G401.6 (cell line): ENCODE measurements at regions not wholly inside any gene's neighbourhood (a gene's known extent, or its start where the extent isn't known, plus 50 kb on each side); places are given as distances from the start of the nearest gene placed in this dataset.
"Not testable (repeated sequence)": the region's sequence is repeated elsewhere in the genome, so short reads cannot be mapped to it uniquely, and the experiment has no call there.

Experiments
- FAIRE-seq: peaks from 2 replicates; lab custom pipeline; 2012; peaks lifted over from hg19 to GRCh38; lab: Jason Lieb, UNC

- FAIRE-seq: no peak
These were observed 101.8 kb downstream of the NUFIP1 start for GRCh38 chr13:44887515-44887914.

GRCh38 chr13:44884076-44884729 lies 105.1 kb downstream of the NUFIP1 start:
- FAIRE-seq: no peak

GRCh38 chr13:44879452-44880058 lies 109.7 kb downstream of the NUFIP1 start:
- no peak for FAIRE-seq

GRCh38 chr13:44876782-44877324 lies 112.4 kb downstream of the NUFIP1 start:
- no peak for FAIRE-seq

GRCh38 chr13:44874886-44875630 lies 114.2 kb downstream of the NUFIP1 start:
- FAIRE-seq: no peak

- FAIRE-seq: no peak
These were observed 115.1 kb downstream of the NUFIP1 start for GRCh38 chr13:44874176-44874575.

GRCh38 chr13:44873461-44873860 lies 115.8 kb downstream of the NUFIP1 start:
- no peak for FAIRE-seq

- FAIRE-seq: no peak
These were observed 116.5 kb downstream of the NUFIP1 start for GRCh38 chr13:44872751-44873150.

DNA sequence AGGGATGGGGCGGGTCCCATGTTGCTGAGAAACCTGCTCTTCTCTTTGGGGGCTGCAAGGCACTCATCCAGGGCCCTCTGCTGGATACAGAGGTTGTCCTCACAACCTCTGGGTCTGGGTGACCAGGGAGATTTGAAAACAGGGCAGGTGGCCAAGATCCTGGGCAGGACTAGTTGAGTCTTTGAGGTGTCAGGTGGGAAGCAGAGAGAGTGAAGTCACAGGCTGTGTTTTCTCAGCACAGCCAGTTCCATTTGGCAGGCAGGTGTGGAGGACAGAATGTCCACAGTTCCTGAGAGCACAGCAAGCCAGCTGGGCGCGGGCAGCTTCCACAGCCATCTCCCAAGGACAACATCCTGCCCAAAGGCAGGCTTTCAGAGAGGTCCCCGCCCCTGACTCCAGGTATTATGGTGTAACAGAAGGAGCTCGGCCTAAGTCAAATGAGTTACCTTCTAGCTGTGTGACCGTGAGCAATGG lies 118.8 kb downstream of the NUFIP1 start:
- no peak for FAIRE-seq

GRCh38 chr13:44869167-44869566 lies 120.1 kb downstream of the NUFIP1 start:
- FAIRE-seq: no peak

DNA sequence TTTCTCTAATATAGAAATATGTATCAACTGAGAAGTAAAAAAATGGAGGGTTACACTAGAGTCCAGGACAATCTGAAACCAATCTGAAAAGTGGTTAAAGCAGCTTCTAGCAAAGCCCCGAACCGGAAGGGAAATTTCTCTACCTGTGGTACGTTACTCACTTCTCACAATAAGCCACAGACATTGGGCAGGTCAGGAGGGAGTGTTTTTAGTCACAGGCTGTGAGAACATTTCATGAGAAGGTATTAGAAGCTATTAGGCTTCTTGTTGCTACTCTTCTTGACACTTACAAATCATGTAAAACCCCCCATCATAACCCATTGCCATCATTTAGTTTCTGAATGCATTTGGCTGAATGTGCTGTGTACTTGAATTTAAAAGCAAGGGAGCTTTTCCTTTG lies 120.9 kb downstream of the NUFIP1 start:
- no peak for FAIRE-seq

- no peak for FAIRE-seq
These were observed 121.4 kb downstream of the NUFIP1 start for GRCh38 chr13:44867825-44868224.

DNA sequence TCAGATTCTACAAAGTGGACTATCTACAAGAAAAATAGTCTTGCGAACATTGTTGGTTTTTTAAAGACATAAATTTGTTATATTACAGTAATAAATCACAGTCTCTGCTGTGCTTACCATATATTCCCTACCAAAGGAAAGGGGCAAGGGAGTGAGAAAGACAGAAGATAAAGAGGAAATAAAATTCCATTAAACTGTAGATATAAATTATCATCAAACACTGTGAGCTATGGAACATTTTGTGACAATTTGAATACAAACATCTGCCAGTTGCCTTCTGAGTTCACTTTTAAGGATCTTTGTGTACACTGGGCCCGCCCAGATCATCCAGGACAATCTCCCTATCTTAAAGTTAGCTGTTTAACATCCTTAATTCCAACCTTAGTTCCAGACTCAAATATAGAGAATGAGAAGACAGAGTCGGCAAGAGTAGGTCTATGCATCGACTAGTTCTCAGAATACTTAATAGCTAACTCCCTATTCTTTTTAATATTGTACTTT lies 122.8 kb downstream of the NUFIP1 start:
- no peak for FAIRE-seq

GRCh38 chr13:44865722-44866410 lies 123.4 kb downstream of the NUFIP1 start:
- no peak for FAIRE-seq

DNA sequence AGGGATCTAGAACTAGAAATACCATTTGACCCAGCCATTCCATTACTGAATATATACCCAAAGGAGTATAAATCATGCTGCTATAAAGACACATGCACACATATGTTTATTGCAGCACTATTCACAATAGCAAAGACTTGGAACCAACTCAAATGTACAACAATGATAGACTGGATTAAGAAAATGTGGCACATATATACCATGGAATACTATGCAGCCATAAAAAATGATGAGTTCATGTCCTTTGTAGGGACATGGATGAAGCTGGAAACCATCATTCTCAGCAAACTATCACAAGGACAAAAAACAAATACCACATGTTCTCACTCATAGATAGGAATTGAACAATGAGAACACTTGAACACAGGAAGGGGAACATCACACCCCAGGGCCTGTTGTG lies 125.6 kb downstream of the NUFIP1 start:
- FAIRE-seq: not testable (repeated sequence)

- no peak for FAIRE-seq
These were observed 128.8 kb downstream of the NUFIP1 start for GRCh38 chr13:44860454-44860853.

DNA sequence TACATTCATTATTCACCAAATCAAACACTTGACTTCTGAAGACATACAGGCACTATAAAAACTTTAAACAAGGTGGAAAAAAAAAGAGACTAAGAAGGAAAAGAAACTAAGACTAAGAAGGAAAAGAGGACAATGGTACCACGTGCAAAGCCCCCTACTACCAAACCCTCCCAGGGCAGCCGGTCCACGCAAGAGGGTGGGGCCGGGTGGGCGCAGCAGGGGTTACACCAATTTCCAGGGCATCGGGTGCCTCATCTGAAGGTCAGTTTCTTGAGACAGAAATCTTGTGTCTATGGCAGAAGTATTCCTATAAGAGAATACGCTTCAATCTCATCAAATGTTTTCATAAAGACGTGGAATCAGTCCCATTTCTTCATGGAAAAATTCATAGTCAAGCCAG lies 131.5 kb downstream of the NUFIP1 start:
- FAIRE-seq: no peak

DNA sequence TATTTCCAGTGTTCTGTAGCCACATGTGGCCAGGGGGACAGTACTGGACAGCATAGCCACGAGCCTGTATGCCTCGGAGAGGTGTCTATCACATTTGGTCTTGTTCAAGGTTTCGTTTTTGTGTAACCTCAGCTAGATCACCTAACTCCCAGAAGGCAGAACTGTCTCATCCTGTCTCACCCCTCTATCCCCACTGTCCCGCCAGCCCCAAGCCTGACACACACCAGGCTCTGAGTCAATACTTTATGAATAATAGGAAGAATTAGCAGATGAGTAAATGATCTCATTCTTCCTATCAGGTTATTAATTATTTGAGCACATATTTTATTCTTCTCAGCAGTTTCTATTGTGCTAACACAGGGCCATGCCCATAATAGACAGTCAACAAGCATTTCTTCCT lies 132.2 kb downstream of the NUFIP1 start:
- no peak for FAIRE-seq

DNA sequence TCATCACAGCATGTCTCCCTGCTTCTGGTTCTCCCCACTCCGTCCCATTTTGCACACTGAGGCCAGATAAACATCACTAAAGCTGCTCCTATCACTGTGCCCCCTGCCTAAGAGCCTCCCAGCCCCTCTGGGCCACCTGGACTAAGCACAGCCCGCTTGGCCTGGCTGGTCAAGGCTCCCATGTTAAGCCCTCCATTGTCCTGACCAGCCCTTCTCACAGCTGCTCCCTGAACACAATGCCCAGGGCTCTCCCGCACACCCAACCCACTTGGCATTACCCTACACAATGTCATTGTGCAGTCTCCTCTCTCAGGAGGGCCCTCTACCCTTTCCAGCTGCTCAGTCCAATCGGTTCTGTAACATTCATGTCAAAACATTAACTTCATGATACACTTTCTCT lies 133.4 kb downstream of the NUFIP1 start:
- no peak for FAIRE-seq

DNA sequence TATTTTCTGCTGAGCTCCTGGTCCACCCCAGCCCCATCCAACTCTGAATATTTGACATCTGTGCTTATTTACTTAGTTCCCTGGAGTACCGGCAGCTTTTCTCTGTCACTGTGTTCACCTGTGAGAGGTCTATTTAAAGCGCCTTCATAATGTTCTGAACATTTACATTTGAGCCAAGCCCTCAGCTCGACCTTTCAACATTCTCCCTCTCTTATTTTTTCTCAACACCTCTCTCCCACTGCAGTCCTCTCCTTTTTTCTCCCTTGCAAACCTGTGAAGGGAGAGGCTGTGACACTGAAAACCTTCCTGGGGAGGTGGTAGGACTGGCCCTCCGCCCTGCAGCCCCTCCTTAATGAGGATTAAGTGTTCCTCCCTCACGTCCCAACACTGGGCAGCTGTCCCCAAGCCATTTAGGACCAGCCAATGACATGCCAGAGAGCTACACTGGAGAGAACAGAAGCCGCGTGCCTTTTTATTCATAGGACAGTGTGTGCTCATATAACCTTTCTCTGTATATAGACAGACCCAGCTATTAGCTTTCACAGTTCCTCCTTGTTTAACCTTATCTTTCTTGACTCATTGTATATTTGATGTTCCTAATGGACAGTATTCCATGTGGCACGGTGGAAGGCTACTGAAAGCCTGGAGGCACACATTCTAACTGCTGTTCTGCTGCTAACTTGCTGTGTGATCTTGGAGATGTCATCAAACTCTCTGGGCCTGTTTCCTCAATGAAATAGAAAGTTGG lies 134.8 kb downstream of the NUFIP1 start:
- no peak for FAIRE-seq

GRCh38 chr13:44853641-44854040 lies 135.6 kb downstream of the NUFIP1 start:
- no peak for FAIRE-seq
